Panc1 (cell line): ENCODE measurements at regions not wholly inside any gene's neighbourhood (a gene's known extent, or its start where the extent isn't known, plus 50 kb on each side); places are given as distances from the start of the nearest gene placed in this dataset.

Source experiments
- POLR2AphosphoS5 ChIP-seq: IDR thresholded peaks from 2 replicates; pipeline ENCODE4 v1.6.1; 2012; ENCODE audit warnings: mild to moderate bottlenecking, low read depth, low read length, moderate library complexity
- TF ChIP-seq, protein P1 (sequence below): fragments of 450-650 bp; IDR thresholded peaks from 2 replicates; pipeline ENCODE4 v1.5.1; 2017; ENCODE audit warnings: mild to moderate bottlenecking
- TF ChIP-seq, protein P2 (sequence below), 2 experiments: IDR thresholded peaks; 2 replicates each; pipeline ENCODE4 v1.6.1; 2011 to 2012; ENCODE audit warnings: low read depth in 2 of 2, control low read depth in 1 of 2, low read length in 1 of 2, mild to moderate bottlenecking in 1 of 2, moderate library complexity in 1 of 2; ENCODE audit not compliant: insufficient read depth in 1 of 2

DNA sequence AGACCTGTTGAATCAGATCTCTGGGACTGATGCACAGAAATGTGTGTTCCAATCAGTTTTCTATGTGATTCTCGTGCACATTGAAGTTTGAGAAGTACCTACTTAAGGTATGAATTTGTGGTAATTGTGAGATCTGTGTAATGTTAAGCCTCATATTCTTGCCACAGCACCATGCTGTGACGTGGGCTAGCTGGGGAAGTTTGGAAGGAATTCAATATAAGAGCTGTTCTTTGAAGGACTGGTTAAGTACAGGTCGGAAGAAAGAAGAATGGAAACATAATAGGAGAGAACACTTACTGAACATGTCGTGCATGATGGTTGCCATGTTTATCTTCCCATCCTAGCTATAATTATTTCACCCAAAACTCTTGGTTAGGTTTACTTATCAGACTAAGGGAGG, 79.7 kb upstream of the CXXC4 start:
- TF ChIP-seq, protein P1, sequence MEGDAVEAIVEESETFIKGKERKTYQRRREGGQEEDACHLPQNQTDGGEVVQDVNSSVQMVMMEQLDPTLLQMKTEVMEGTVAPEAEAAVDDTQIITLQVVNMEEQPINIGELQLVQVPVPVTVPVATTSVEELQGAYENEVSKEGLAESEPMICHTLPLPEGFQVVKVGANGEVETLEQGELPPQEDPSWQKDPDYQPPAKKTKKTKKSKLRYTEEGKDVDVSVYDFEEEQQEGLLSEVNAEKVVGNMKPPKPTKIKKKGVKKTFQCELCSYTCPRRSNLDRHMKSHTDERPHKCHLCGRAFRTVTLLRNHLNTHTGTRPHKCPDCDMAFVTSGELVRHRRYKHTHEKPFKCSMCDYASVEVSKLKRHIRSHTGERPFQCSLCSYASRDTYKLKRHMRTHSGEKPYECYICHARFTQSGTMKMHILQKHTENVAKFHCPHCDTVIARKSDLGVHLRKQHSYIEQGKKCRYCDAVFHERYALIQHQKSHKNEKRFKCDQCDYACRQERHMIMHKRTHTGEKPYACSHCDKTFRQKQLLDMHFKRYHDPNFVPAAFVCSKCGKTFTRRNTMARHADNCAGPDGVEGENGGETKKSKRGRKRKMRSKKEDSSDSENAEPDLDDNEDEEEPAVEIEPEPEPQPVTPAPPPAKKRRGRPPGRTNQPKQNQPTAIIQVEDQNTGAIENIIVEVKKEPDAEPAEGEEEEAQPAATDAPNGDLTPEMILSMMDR: no peak
- TF ChIP-seq, protein P2, sequence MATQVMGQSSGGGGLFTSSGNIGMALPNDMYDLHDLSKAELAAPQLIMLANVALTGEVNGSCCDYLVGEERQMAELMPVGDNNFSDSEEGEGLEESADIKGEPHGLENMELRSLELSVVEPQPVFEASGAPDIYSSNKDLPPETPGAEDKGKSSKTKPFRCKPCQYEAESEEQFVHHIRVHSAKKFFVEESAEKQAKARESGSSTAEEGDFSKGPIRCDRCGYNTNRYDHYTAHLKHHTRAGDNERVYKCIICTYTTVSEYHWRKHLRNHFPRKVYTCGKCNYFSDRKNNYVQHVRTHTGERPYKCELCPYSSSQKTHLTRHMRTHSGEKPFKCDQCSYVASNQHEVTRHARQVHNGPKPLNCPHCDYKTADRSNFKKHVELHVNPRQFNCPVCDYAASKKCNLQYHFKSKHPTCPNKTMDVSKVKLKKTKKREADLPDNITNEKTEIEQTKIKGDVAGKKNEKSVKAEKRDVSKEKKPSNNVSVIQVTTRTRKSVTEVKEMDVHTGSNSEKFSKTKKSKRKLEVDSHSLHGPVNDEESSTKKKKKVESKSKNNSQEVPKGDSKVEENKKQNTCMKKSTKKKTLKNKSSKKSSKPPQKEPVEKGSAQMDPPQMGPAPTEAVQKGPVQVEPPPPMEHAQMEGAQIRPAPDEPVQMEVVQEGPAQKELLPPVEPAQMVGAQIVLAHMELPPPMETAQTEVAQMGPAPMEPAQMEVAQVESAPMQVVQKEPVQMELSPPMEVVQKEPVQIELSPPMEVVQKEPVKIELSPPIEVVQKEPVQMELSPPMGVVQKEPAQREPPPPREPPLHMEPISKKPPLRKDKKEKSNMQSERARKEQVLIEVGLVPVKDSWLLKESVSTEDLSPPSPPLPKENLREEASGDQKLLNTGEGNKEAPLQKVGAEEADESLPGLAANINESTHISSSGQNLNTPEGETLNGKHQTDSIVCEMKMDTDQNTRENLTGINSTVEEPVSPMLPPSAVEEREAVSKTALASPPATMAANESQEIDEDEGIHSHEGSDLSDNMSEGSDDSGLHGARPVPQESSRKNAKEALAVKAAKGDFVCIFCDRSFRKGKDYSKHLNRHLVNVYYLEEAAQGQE (IDR thresholded peaks at IDR 0.05; ENCODE audit: insufficient read depth in 1 of 2, low read depth in 2 of 2, low read length in 1 of 2): no peak
- TF ChIP-seq POLR2AphosphoS5: no peak
